Smooth muscle cell (in vitro differentiated cells): ENCODE measurements at regions not wholly inside any gene's neighbourhood (a gene's known extent, or its start where the extent isn't known, plus 50 kb on each side); places are given as distances from the start of the nearest gene placed in this dataset.

Experiments used
- DNase-seq: peaks from one replicate; lab custom pipeline; 2025; ENCODE audit not compliant: unreplicated experiment; lab: John Stamatoyannopoulos, UW
- H2AFZ ChIP-seq: fragments of 200-600 bp; sonication (generic); 2 replicates; pipeline ENCODE4 v1.6.0; 2016; ENCODE audit warnings: antibody characterized with exemption, low read depth, mild to moderate bottlenecking
- H3F3A ChIP-seq: fragments of 200-600 bp; sonication (generic); 2 replicates; pipeline ENCODE4 v1.6.0; 2017; ENCODE audit warnings: antibody characterized with exemption, low read depth
- H3K27ac ChIP-seq: fragments of 200-600 bp; sonication (generic); 2 replicates; pipeline ENCODE4 v1.5.1; 2016; ENCODE audit warnings: low read depth, mild to moderate bottlenecking
- H3K27me3 ChIP-seq: fragments of 200-600 bp; sonication (generic); 2 replicates; pipeline ENCODE4 v1.6.1; 2016; ENCODE audit warnings: low read depth, mild to moderate bottlenecking
- H3K36me3 ChIP-seq: fragments of 200-600 bp; sonication (generic); 2 replicates; pipeline ENCODE4 v1.5.1; 2016; ENCODE audit warnings: low read depth
- H3K4me1 ChIP-seq: fragments of 200-600 bp; sonication (generic); 2 replicates; pipeline ENCODE4 v1.5.1; 2016; ENCODE audit warnings: low read depth
- H3K4me2 ChIP-seq: fragments of 200-600 bp; sonication (generic); 2 replicates; pipeline ENCODE4 v1.6.0; 2016; ENCODE audit warnings: mild to moderate bottlenecking
- H3K4me3 ChIP-seq: fragments of 200-600 bp; sonication (generic); 2 replicates; pipeline ENCODE4 v1.5.1; 2016; ENCODE audit warnings: mild to moderate bottlenecking
- H3K79me2 ChIP-seq: fragments of 200-600 bp; sonication (generic); 2 replicates; pipeline ENCODE4 v1.6.0; 2016; ENCODE audit warnings: low read depth, mild to moderate bottlenecking
- H3K9ac ChIP-seq: fragments of 200-600 bp; sonication (generic); 2 replicates; pipeline ENCODE4 v1.6.0; 2016; ENCODE audit warnings: low read depth
- H3K9me3 ChIP-seq: fragments of 200-600 bp; sonication (generic); replicated peaks from 2 replicates; pipeline ENCODE4 v1.5.1; 2016; ENCODE audit warnings: low read depth
- H4K20me1 ChIP-seq: fragments of 200-600 bp; sonication (generic); 2 replicates; pipeline ENCODE4 v1.6.0; 2016; ENCODE audit warnings: low read depth
- WGBS: methylation state at CpG from one replicate; pipeline ENCODE4 v1.1.7; 2016; ENCODE audit warnings: low lambda C conversion rate; 5-methylcytosine and 5-hydroxymethylcytosine counted together
- TF ChIP-seq, protein P1 (sequence below): fragments of 200-600 bp; sonication (generic); IDR thresholded peaks from 2 replicates; pipeline ENCODE4 v1.5.1; 2017; ENCODE audit warnings: borderline replicate concordance, mild to moderate bottlenecking, antibody characterized with exemption; ENCODE audit not compliant: insufficient read depth, poor library complexity, severe bottlenecking

DNA sequence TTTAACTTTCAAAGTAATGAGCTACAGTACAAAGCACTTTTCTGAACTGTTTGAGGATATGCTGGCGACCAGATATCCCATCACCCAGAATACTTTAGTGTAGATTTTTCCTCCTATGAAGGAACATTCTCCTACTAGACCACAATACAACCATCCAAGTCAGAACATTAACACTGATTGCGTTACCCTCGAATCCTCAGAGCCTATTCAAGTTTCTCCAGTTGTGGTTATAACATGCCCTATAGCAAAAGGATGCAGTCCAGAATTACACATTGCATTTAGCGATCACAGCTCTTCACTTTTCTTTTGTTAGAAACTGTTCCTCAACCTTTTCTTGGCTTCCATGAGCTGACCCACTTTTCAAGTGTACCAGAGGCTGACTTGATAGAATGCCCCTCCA is 87.4 kb upstream of the SOX4 start:
- no peaks in the 10 kb centered on the region for H3K9me3 ChIP-seq
- no peaks in the 10 kb centered on the region for H3K27me3 ChIP-seq
- H4K20me1 ChIP-seq, result no peaks in the 10 kb centered on the region
- H3K79me2 ChIP-seq, result no peaks in the 10 kb centered on the region
- peak overlapping the region; percentile 38 for H3K27ac ChIP-seq
- no peaks in the 10 kb centered on the region for H3K4me1 ChIP-seq
- TF ChIP-seq, protein P1, sequence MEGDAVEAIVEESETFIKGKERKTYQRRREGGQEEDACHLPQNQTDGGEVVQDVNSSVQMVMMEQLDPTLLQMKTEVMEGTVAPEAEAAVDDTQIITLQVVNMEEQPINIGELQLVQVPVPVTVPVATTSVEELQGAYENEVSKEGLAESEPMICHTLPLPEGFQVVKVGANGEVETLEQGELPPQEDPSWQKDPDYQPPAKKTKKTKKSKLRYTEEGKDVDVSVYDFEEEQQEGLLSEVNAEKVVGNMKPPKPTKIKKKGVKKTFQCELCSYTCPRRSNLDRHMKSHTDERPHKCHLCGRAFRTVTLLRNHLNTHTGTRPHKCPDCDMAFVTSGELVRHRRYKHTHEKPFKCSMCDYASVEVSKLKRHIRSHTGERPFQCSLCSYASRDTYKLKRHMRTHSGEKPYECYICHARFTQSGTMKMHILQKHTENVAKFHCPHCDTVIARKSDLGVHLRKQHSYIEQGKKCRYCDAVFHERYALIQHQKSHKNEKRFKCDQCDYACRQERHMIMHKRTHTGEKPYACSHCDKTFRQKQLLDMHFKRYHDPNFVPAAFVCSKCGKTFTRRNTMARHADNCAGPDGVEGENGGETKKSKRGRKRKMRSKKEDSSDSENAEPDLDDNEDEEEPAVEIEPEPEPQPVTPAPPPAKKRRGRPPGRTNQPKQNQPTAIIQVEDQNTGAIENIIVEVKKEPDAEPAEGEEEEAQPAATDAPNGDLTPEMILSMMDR, result no peak
- no peak overlapping the region for H3K9ac ChIP-seq
- H3K4me2 ChIP-seq, result no peak overlapping the region
- no peak overlapping the region for H2AFZ ChIP-seq
- WGBS, result 78% methylated on average over 4 of the region's 4 CpGs
- DNase-seq, result no peak
- no peak overlapping the region for H3K4me3 ChIP-seq
- H3F3A ChIP-seq, result no peaks in the 10 kb centered on the region
- H3K36me3 ChIP-seq, result no peaks in the 10 kb centered on the region

DNA sequence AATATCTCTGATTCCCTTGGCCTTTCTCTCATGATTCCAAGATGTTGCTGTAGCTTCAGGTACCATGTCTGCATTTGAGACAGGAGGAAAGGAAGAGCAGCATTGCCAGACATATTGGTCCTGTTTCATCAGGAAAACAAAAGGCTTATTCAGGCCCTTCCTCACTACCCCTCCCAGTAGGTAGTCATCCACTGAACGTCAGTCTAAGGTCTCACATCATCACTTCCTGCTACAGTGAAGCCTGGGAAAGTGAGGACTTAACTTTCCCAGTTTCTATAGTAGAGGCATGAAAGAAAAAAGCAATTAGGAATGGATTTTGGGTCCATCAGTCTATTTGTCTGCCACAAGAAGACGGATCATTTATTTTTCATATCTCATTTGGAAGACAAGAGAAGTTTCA is 85.7 kb upstream of the SOX4 start:
- H3K4me3 ChIP-seq, result no peak overlapping the region
- no peaks in the 10 kb centered on the region for H3K9me3 ChIP-seq
- H3K79me2 ChIP-seq, result no peaks in the 10 kb centered on the region
- WGBS, result 80% methylated on average over 2 of the region's 2 CpGs
- H2AFZ ChIP-seq, result no peak overlapping the region
- no peaks in the 10 kb centered on the region for H3K27me3 ChIP-seq
- H3F3A ChIP-seq, result no peaks in the 10 kb centered on the region
- H4K20me1 ChIP-seq, result no peaks in the 10 kb centered on the region
- TF ChIP-seq, protein P1, result no peak
- H3K4me1 ChIP-seq, result no peaks in the 10 kb centered on the region
- H3K27ac ChIP-seq, result no peak overlapping the region
- no peaks in the 10 kb centered on the region for H3K36me3 ChIP-seq
- no peak overlapping the region for H3K4me2 ChIP-seq
- DNase-seq, result no peak
- H3K9ac ChIP-seq, result no peak overlapping the region

DNA sequence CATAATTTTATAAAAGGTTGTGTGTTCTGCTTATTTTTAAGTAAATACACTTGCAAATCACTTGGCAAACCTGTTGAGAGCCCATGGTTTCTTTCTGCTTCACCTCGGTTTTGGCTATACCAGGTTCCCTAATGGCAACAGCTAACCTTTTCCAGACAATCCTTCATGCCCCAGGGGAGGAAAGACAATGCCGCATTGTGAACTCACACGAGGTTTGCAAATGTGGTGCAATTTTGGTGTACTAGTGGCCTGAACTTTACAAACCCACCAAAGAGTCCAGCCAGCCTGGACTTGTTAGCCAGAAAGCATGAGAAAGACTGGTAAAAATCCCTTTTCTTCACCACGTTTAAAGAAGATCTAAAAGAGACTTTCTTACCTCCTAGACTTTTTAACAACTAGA is 84.8 kb upstream of the SOX4 start:
- Histone ChIP-seq H3F3A (no peaks in the 10 kb centered on the region), H3K9me3 (no peaks in the 10 kb centered on the region), H4K20me1 (no peaks in the 10 kb centered on the region), H3K36me3 (no peaks in the 10 kb centered on the region), H3K4me2 (no peak overlapping the region), H2AFZ (no peak overlapping the region), H3K27ac (no peak overlapping the region), H3K4me1 (no peaks in the 10 kb centered on the region), H3K27me3 (peaks cover 4% of the 10 kb centered on the region), H3K4me3 (no peak overlapping the region), H3K79me2 (no peaks in the 10 kb centered on the region), H3K9ac (no peak overlapping the region)
- TF ChIP-seq, protein P1, result no peak
- no peak for DNase-seq
- WGBS, result 75% methylated on average over 4 of the region's 4 CpGs

DNA sequence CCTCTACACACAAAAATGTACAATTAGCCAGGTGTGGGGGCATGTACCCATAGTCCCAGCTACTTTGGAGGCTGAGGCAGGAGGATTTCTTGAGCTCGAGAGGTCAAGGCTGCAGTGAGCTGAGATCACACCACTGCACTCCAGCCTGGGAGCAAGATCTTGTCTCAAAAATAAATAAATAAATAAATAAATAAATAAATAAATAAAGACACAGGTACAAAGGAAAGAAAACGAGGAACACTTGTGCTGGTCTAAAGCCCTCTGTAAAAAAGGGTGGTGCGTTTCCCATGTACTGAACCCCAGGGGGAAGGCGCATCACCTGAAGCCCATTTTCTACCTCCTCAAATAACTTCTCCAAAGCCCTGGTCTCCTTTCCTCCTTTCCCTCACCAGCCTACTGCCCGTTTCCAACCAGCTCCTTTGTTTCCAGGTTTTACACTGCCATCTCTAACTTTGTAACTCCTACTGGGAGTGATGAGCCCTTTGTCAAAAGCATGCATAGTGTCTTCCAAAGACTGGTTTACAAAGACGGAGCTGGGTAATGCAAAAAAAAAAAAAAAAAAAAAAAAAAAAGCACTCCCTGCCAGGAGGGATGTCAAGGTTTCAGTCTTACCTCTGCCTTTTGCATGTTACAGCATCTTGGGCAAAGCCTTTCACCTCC is 81.5 kb upstream of the SOX4 start:
- Histone ChIP-seq H3K9me3 (no peaks in the 10 kb centered on the region), H3K79me2 (no peaks in the 10 kb centered on the region), H3K9ac (no peak overlapping the region), H3K27me3 (peaks cover 10% of the 10 kb centered on the region), H3K4me1 (no peaks in the 10 kb centered on the region), H2AFZ (no peak overlapping the region), H3K36me3 (no peaks in the 10 kb centered on the region), H3K4me3 (no peak overlapping the region), H3F3A (no peaks in the 10 kb centered on the region), H4K20me1 (no peaks in the 10 kb centered on the region), H3K27ac (no peak overlapping the region), H3K4me2 (no peak overlapping the region)
- TF ChIP-seq, protein P1, result no peak
- 84% methylated on average over 6 of the region's 6 CpGs for WGBS
- DNase-seq, result no peak
